ENCODE measurements at regions not wholly inside any gene's neighbourhood (a gene's known extent, or its start where the extent isn't known, plus 50 kb on each side); places are given as distances from the start of the nearest gene placed in this dataset.

GRCh38 chrX:16300831-16301230, 133.6 kb downstream of the MAGEB17 start:
- Histone ChIP-seq H3K27ac (no peak overlapping the region), H3K36me3 (replicated peaks; ENCODE audit: insufficient read depth, low read depth) (no peaks in the 10 kb centered on the region), H3K9me2 (replicated peaks; ENCODE audit: insufficient read depth) (no peaks in the 10 kb centered on the region), H3K27me3 (no peaks in the 10 kb centered on the region), H3K4me1 (ENCODE audit: insufficient read depth) (no peaks in the 10 kb centered on the region), H4K20me1 (ENCODE audit: insufficient read depth, poor library complexity, severe bottlenecking) (no peaks in the 10 kb centered on the region), H2AFZ (no peak overlapping the region), H3K79me2 (no peaks in the 10 kb centered on the region), H3K9me3 (ENCODE audit: low read depth) (no peaks in the 10 kb centered on the region), H3K4me2 (no peak overlapping the region), H3K4me3 (no peak overlapping the region)
- TF ChIP-seq CTCF (IDR thresholded peaks at IDR 0.05; ENCODE audit: poor library complexity) (no peak), EZH2 (IDR thresholded peaks at IDR 0.05; ENCODE audit: borderline replicate concordance) (no peak), EZH2phosphoT487 (IDR thresholded peaks at IDR 0.05; ENCODE audit: low read depth, severe bottlenecking, unreplicated experiment) (no peak)
- no peak for DNase-seq (ENCODE audit: low spot score)
- whole genome bisulfite sequencing (ENCODE audit: low lambda C conversion rate, missing lambda C conversion rate): 93% methylated on average over 2 of the region's 2 CpGs

GRCh38 chrX:16304751-16305150, 137.5 kb downstream of the MAGEB17 start:
- no peaks in the 10 kb centered on the region for H3K27me3 ChIP-seq
- no peak overlapping the region for H3K27ac ChIP-seq
- no peaks in the 10 kb centered on the region for H3K9me3 ChIP-seq (ENCODE audit: low read depth)
- no peak for DNase-seq (ENCODE audit: low spot score)
- no peaks in the 10 kb centered on the region for H3K79me2 ChIP-seq
- H4K20me1 ChIP-seq (ENCODE audit: insufficient read depth, poor library complexity, severe bottlenecking): no peaks in the 10 kb centered on the region
- H3K4me3 ChIP-seq: no peak overlapping the region
- H3K4me2 ChIP-seq: no peak overlapping the region
- H2AFZ ChIP-seq: no peak overlapping the region
- H3K4me1 ChIP-seq (ENCODE audit: insufficient read depth): no peaks in the 10 kb centered on the region
- H3K9me2 ChIP-seq (replicated peaks; ENCODE audit: insufficient read depth): no peaks in the 10 kb centered on the region
- TF ChIP-seq EZH2 (IDR thresholded peaks at IDR 0.05; ENCODE audit: borderline replicate concordance): no peak
- no peak for TF ChIP-seq CTCF (IDR thresholded peaks at IDR 0.05; ENCODE audit: poor library complexity)
- no peak for TF ChIP-seq EZH2phosphoT487 (IDR thresholded peaks at IDR 0.05; ENCODE audit: low read depth, severe bottlenecking, unreplicated experiment)
- WGBS (ENCODE audit: low lambda C conversion rate, missing lambda C conversion rate): 78% methylated on average over 5 of the region's 5 CpGs
- no peaks in the 10 kb centered on the region for H3K36me3 ChIP-seq (replicated peaks; ENCODE audit: insufficient read depth, low read depth)

- H3K4me1 ChIP-seq (ENCODE audit: insufficient read depth): no peaks in the 10 kb centered on the region
- H3K9me2 ChIP-seq (replicated peaks; ENCODE audit: insufficient read depth): no peaks in the 10 kb centered on the region
- TF ChIP-seq EZH2 (IDR thresholded peaks at IDR 0.05; ENCODE audit: borderline replicate concordance) (no peak), CTCF (IDR thresholded peaks at IDR 0.05; ENCODE audit: poor library complexity) (no peak), EZH2phosphoT487 (IDR thresholded peaks at IDR 0.05; ENCODE audit: low read depth, severe bottlenecking, unreplicated experiment) (no peak)
- 100% methylated on average over 2 of the region's 2 CpGs for WGBS (ENCODE audit: low lambda C conversion rate, missing lambda C conversion rate)
- H3K79me2 ChIP-seq: no peaks in the 10 kb centered on the region
- no peak overlapping the region for H3K4me2 ChIP-seq
- no peaks in the 10 kb centered on the region for H3K36me3 ChIP-seq (replicated peaks; ENCODE audit: insufficient read depth, low read depth)
- no peaks in the 10 kb centered on the region for H4K20me1 ChIP-seq (ENCODE audit: insufficient read depth, poor library complexity, severe bottlenecking)
- no peaks in the 10 kb centered on the region for H3K9me3 ChIP-seq (ENCODE audit: low read depth)
- no peak overlapping the region for H3K27ac ChIP-seq
- H3K4me3 ChIP-seq: no peak overlapping the region
- H3K27me3 ChIP-seq: no peaks in the 10 kb centered on the region
- no peak for DNase-seq (ENCODE audit: low spot score)
- no peak overlapping the region for H2AFZ ChIP-seq
These were observed 137.9 kb downstream of the MAGEB17 start for GRCh38 chrX:16305187-16305586.

GRCh38 chrX:16307950-16308349, 140.7 kb downstream of the MAGEB17 start:
- WGBS (ENCODE audit: low lambda C conversion rate, missing lambda C conversion rate): 61% methylated on average over 2 of the region's 2 CpGs
- no peak overlapping the region for H3K4me2 ChIP-seq
- H3K27me3 ChIP-seq: no peaks in the 10 kb centered on the region

More at GRCh38 chrX:16307950-16308349, 140.7 kb downstream of the MAGEB17 start:
- no peaks in the 10 kb centered on the region for H3K9me3 ChIP-seq (ENCODE audit: low read depth)
- DNase-seq (ENCODE audit: low spot score): peak; percentile 8
- H3K9me2 ChIP-seq (replicated peaks; ENCODE audit: insufficient read depth): no peaks in the 10 kb centered on the region
- H2AFZ ChIP-seq: no peak overlapping the region
- no peaks in the 10 kb centered on the region for H3K79me2 ChIP-seq
- no peaks in the 10 kb centered on the region for H3K36me3 ChIP-seq (replicated peaks; ENCODE audit: insufficient read depth, low read depth)
- H3K27ac ChIP-seq: no peak overlapping the region
- no peaks in the 10 kb centered on the region for H4K20me1 ChIP-seq (ENCODE audit: insufficient read depth, poor library complexity, severe bottlenecking)
- peaks cover 6% of the 10 kb centered on the region for H3K4me1 ChIP-seq (ENCODE audit: insufficient read depth)
- no peak overlapping the region for H3K4me3 ChIP-seq
- TF ChIP-seq EZH2phosphoT487 (IDR thresholded peaks at IDR 0.05; ENCODE audit: low read depth, severe bottlenecking, unreplicated experiment): no peak
- TF ChIP-seq CTCF (IDR thresholded peaks at IDR 0.05; ENCODE audit: poor library complexity): no peak
- TF ChIP-seq EZH2 (IDR thresholded peaks at IDR 0.05; ENCODE audit: borderline replicate concordance): no peak
